T47D (cell line): ENCODE measurements at regions not wholly inside any gene's neighbourhood (a gene's known extent, or its start where the extent isn't known, plus 50 kb on each side); places are given as distances from the start of the nearest gene placed in this dataset.
A peak's percentile ranks its signal among the peaks of the same experiment; 100 is the strongest.
"Not testable (repeated sequence)": the region's sequence is repeated elsewhere in the genome, so short reads cannot be mapped to it uniquely, and the experiment has no call there.

Source experiments
- DNase-seq, 2 experiments: peaks; one replicate each; pipeline versions ENCODE4 v3.0.0 to v3.0.0-alpha.2; 2011 to 2012; ENCODE audit warnings: low read depth in 1 of 2, low spot score in 1 of 2
- JUND ChIP-seq: IDR thresholded peaks from 2 replicates; pipeline ENCODE4 v1.6.1; 2012; ENCODE audit warnings: low read depth
- in situ Hi-C: cut with HindIII; loops from 2 replicates; pipeline ENCODE4 v1.10.0; 2016; ENCODE audit warnings: low sequenced_read_pairs, low pct_unique_long_range_greater_than_20kb

DNA sequence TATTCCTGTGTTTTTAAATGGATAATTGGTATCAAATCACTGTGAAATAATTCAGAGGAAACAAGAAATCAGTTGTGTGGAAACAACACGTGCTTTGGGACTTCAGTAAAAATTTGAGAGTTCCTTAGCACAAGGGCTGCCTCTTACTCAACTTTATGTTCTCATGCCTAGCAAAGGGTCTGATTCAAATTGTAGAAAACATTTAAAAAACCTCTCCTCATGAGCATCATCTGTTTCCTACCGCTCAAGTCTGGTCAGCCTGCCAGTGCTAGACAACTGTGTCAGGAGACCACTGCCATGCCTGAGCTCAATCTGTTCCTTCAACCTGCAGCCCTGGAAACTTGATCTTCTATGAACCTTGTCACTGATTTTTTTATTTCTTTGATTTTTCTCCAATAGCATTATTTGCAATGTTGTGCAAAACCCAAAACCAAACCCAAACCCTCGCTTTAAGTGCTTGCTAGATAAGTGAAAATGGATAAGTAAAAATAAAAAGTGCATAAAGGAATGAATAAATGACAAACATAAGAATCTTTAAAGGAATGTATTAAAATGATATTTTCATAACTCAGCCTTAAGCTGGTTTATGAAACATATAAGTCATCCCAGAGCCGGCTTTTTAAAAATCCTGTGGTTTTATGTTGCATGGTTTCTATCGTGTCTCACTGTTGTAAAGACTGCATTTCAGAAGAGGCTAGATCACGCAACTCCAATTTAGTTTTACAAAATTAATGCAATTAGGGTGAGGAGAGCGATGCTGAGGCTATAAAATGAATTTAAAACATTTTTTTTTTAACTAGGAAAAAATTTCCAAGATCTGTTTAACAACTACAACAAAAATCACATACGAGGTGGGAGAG, 361.2 kb upstream of the PDE3A start:
- DNase-seq, result no peak
- no peak for TF ChIP-seq JUND
- in situ Hi-C loops, result no loop called here

DNA sequence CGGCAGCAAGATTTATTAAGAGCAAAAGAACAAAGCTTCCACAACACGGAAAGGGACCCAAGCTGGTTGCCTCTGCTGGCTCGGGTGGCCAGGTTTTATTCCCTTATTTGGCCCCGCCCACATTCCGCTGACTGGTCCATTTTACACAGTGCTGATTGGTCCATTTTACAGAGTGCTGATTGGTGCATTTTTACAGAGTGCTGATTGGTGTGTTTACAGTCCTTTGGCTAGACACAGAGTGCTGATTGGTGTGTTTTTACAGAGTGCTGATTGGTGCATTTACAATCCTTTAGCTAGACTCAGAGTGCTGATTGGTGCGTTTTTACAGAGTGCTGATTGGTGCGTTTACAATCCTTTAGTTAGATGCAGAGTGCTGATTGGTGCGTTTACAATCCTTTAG, 358.4 kb upstream of the PDE3A start:
- DNase-seq, in situ Hi-C loops: not testable (repeated sequence)

DNA sequence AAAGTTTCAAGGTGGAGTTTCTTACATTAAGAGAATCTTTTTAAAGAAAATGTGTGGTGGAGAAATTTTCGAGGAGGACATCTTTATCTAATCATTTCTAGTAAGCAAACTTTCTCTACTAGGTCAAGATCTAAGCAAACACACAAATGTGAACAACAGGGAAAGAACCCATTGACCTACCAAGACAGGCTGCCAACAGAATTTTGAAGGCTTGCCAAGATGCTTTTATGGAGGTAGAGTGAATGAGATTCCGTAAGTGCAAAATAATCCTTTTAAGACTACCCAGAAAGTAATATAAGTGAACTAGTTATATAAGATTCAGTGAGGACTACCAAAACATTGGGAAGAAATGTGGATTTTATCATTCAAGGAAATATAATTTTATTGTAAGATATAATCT, 357.1 kb upstream of the PDE3A start:
- DNase-seq, result peak in 1 of 2 experiments; percentile 15
- TF ChIP-seq JUND, result no peak
- in situ Hi-C loops, result no loop called here

DNA sequence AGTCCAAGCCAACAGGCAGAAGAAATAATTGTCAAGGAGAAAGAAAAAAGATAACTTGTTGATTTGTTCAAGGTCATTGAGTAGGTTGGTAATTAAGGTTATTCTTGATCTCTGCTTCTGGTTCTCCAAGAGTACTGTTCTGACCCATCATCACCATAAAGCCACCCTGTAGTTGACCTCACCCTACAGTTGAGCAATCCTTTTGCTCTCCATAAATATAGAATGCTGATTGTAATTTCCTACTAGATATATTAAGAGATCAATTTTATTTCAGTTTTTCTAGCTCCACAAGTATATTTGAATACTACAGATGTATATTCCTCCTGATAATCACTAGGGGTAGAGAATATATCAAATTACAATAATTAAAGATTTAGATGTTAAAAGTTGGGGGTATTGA, 350.5 kb upstream of the PDE3A start:
- in situ Hi-C loops, result no loop called here
- no peak for TF ChIP-seq JUND
- no peak for DNase-seq

DNA sequence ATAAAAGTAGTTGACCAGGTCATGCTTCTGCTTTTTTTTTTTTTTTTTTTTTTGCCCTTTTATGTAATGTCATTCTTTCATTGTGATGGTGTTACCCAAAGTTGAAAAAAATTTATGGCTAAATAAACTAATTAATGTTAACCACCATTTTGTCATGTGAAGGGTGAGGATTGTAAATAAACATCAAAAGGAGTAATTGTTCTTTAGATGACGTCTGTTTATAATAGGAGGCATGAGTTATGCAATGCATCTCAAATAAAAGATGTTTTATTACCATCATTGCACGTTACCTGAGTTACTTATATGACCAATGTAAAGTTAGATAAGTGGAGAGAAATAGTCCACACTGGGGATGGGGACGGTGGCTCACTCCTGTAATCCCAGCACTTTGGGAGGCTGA, 349.9 kb upstream of the PDE3A start:
- in situ Hi-C loops, result no loop called here
- TF ChIP-seq JUND, result no peak
- no peak for DNase-seq

DNA sequence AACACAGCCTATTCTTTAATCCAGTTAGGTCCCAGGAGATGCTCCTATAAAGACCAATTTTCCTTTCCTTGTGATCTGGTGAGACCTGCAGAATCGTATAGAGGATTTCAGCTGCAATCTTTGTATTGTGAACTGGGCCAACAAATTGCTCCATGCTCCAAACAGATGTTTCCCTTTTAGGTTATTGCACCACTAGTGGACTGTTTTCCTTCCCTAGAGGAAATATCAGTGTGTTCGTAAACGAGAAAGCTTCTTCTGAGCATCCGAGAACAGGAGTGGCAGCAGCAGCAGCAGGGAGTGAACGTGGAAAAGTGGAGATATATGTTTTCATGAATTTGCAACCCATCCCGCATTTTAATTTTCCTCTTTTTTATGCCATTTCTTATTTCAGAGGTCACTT, 344.1 kb upstream of the PDE3A start:
- no peak for TF ChIP-seq JUND
- in situ Hi-C loops, result no loop called here
- DNase-seq, result no peak

DNA sequence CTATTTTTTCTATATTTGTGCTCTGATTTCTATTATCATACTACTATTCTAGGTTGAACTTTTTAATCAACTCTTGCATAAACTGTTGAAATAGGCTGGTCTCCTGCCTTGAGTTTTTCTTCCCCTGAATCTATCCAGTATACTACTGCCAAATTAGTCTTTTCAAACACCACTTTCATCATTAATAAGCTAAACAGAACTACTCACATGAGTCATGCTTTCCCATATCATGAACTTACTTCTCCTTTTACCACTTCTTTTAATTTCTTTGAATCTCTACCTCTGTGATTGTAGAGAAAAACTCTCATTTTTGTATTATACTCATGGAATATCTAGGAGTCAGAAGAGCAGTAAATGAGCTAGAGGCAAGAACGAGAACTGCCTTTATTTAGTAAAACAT, 340.3 kb upstream of the PDE3A start:
- in situ Hi-C loops, result no loop called here
- no peak for DNase-seq
- no peak for TF ChIP-seq JUND

DNA sequence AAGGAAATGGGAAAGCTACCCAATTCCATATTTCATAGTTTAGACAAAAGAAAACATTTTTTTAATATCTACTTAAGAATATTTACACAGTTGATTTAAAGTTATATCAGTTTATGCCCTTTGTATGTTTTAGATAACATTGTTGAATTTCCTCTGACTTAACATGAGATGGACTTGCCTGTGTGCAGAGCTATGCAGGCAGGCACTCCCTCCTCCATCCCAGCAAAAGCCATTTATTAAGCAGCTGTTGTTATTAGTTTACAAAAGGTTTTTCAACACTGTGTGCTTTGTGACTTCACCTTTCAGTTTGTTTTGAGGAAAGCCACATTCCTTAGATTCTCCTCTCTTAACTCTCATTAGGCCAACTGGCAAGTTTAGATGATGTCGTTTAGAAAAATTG, 337.5 kb upstream of the PDE3A start:
- TF ChIP-seq JUND, result no peak
- in situ Hi-C loops, result no loop called here
- no peak for DNase-seq

DNA sequence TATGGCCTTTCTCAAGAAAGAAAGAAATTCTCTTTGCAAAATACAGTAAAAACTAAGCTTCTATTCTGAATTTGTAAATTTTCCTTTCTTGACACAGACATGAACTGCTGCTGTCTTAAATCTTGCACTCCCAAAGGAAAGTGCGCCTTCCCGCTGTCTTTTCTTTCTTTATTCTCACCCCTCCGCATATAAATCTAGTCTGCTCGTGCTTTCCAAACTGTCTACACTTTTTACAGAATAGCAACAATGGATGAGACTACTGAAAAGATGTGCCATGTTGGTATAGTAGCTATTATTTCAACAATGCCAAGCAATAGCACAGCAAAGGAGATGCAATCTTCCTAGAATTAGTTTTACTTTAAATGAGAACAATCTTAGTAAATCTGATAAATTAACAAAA, 328.8 kb upstream of the PDE3A start:
- in situ Hi-C loops, result no loop called here
- no peak for TF ChIP-seq JUND
- DNase-seq, result no peak

DNA sequence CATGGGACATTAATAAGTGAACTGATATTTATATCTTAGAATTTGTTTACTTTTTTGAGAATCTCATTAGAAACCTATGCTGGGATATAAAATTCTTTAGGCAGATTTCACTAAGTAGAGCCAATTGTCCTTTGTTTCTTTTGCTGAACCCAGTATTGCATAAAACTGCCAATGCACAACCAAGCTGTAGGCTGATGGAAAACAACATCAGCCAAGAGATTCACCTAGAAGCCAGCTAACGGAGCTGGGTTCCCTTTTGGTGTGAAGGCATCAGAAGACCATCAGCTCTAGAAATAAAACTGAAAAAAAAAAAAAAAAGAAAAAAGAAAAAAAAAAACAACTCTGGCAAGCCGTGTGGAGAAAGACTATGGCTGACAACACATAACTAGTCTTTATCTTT, 328.2 kb upstream of the PDE3A start:
- DNase-seq, result no peak
- no peak for TF ChIP-seq JUND
- in situ Hi-C loops, result no loop called here

DNA sequence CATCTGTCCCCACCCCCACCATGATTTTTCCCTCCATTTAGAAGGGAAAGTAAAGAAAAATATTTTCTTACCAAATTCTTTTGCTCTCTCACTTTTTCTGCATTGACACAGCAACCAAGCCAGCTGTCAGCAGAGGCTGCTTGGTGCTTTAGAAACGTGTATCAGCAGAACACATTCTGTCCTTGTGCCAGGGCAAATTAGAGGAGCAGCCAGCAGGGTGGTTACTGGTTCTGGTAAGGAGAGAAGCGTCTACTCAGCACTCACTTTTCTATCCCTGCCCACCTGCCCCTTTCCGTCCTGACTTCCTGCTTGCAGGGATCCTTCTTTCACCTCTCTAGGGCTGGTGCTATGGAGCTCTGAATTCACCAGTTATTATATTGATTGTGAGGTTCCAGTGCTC, 327.5 kb upstream of the PDE3A start:
- no peak for DNase-seq
- in situ Hi-C loops, result no loop called here
- no peak for TF ChIP-seq JUND

DNA sequence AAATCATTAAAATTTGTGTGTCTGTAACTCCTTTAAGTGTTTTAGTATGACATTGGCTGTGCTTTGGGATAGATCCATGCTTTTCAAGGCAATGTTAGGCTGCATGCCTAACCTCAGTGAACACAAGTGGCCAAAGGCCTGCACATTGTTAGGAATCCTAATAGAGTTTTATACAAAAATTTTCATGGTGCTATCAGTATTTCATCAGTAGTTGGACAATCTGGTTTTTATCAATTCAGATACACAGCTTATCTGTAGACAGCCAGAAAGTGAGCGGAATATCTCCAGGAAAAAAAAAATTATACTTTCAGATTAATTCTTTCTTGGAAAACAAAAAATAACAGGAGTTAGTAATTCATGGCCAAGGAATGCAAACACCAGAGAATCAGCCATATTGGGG, 324.0 kb upstream of the PDE3A start:
- TF ChIP-seq JUND, result no peak
- in situ Hi-C loops, result no loop called here
- no peak for DNase-seq

DNA sequence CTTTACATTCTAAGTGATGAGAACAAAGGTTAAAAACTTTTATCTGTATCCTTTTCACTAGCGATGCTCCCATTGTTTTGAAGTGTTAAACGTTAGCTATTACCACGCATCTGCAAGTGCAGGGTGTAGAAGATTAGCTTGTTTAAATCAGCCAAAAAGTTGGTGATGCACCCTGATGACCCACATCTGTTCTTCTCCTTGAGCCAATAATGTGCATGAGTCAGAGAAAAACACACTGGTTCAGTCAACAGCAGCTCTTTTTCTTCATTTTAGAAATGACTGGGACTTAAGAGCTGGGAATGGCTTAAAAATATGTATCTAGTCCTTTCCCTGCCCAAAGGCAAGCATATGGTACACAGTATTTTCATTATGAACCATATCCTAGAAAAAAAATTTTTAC, 323.5 kb upstream of the PDE3A start:
- in situ Hi-C loops, result no loop called here
- TF ChIP-seq JUND, result no peak
- no peak for DNase-seq

DNA sequence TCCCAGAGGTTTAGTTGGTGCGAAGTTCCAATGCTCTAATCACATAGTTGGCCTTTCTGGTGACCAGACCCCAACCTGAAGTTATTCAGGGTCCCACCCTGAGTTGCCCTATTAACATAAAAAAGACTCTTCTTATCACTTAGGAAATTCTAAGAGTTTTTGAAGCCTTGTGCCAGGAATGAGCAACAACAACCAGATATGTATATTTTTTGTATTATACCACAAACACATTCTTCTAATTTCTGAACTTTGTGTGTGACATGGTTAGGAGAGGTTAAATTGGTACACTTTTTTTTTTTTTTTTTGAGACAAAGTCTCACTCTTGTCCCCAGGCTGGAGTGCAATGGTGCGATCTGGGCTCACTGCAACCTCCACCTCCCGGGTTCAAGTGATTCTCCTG, 320.4 kb upstream of the PDE3A start:
- no peak for TF ChIP-seq JUND
- DNase-seq, result no peak
- in situ Hi-C loops, result no loop called here
